ENCODE measurements at regions not wholly inside any gene's neighbourhood (a gene's known extent, or its start where the extent isn't known, plus 50 kb on each side); places are given as distances from the start of the nearest gene placed in this dataset.

DNA sequence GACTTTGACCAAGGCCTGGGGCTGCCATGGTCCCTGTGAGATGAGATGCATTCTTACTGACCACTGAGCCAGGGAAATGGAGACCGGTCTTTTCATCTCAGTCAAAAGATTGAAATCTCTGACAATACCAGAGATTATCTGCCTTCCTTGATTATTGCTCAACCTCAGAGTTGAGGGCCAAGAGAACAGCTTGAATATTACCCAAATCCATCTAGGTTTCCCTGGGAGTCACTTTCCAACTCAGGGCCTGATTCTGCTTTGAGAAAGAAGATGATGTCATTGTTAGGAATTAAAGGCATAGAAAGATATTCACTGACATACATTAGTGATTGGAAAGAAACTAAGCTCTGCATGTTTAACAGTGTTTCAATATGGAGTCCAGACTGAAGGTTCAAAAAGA is 515.9 kb upstream of the TBX3 start:
- Histone ChIP-seq H2BK15ac (ENCODE audit: low read length) (no peak overlapping the region), H3K27ac (ENCODE audit: low read depth, low read length) (no peak overlapping the region), H3K4ac (replicated peaks; ENCODE audit: insufficient read length, low read depth, low read length) (no peak overlapping the region), H3K4me1 (replicated peaks in 1 of 4; ENCODE audit: control insufficient read depth in 3 of 4, insufficient read depth in 4 of 4, low read length in 3 of 4) (peaks cover 0 to 6% (median 4%) of the 10 kb centered on the region in 4 experiments; a peak in 4 of 7 replicates), H3K4me3 (ENCODE audit: extremely low read depth in 1 of 4, insufficient read depth in 2 of 4, low read depth in 3 of 4, low read length in 4 of 4) (no peak overlapping the region), H4K91ac (replicated peaks; ENCODE audit: insufficient read length, low read length) (no peak overlapping the region), H3K4me2 (ENCODE audit: insufficient read depth in 1 of 2, low read depth in 2 of 2, low read length in 2 of 2) (no peak overlapping the region), H2BK20ac (ENCODE audit: low read length) (no peak overlapping the region), H2AFZ (ENCODE audit: low read length) (no peak overlapping the region), H4K5ac (ENCODE audit: insufficient read length, low read depth, low read length) (no peak overlapping the region), H3K9ac (replicated peaks in 1 of 4; ENCODE audit: extremely low read depth in 1 of 4, low read depth in 3 of 4, low read length in 3 of 4) (no peak overlapping the region), H2BK12ac (ENCODE audit: low read depth, low read length) (no peak overlapping the region), H3K14ac (ENCODE audit: insufficient read length) (no peak overlapping the region), H3K23me2 (ENCODE audit: low read depth, low read length) (no peaks in the 10 kb centered on the region), H3K9me3 (ENCODE audit: insufficient read depth in 2 of 2, low read depth in 1 of 2, low read length in 1 of 2) (no peaks in the 10 kb centered on the region), H3K36me3 (ENCODE audit: control insufficient read depth in 2 of 4, insufficient read depth in 4 of 4, low read length in 3 of 4) (no peaks in the 10 kb centered on the region), H3K23ac (ENCODE audit: insufficient read length) (no peak overlapping the region), H4K20me1 (replicated peaks in 1 of 2; ENCODE audit: control insufficient read depth in 1 of 2, insufficient read depth in 2 of 2, low read length in 2 of 2) (no peaks in the 10 kb centered on the region), H3K18ac (ENCODE audit: extremely low read depth, low read length) (no peak overlapping the region), H3K79me2 (ENCODE audit: control insufficient read depth in 1 of 2, insufficient read depth in 2 of 2, low read length in 2 of 2) (no peaks in the 10 kb centered on the region), H2BK120ac (replicated peaks; ENCODE audit: low read depth, low read length) (no peak overlapping the region), H2AK5ac (ENCODE audit: low read depth, low read length) (no peak overlapping the region), H3K79me1 (ENCODE audit: low read depth, low read length) (no peaks in the 10 kb centered on the region), H3K56ac (replicated peaks; ENCODE audit: insufficient read length, low read depth, low read length) (no peak overlapping the region), H4K8ac (ENCODE audit: extremely low read depth, insufficient read depth, low read length) (no peak overlapping the region), H2BK5ac (ENCODE audit: low read depth, low read length) (no peak overlapping the region), H3K27me3 (replicated peaks in 1 of 4; ENCODE audit: control insufficient read depth in 3 of 4, extremely low read depth in 1 of 4, insufficient read depth in 3 of 4, low read length in 3 of 4) (no peaks in the 10 kb centered on the region)
- TF ChIP-seq FOSL1 (IDR thresholded peaks at IDR 0.05; ENCODE audit: insufficient read depth, low read depth, low read length) = no peak
- no peak for TF ChIP-seq SAP30 (IDR thresholded peaks at IDR 0.05; ENCODE audit: insufficient read depth, insufficient replicate concordance, low read length)
- no peak for TF ChIP-seq MAX (IDR thresholded peaks at IDR 0.05)
- TF ChIP-seq POLR2AphosphoS5 (IDR thresholded peaks at IDR 0.05; ENCODE audit: low read depth, low read length) = no peak
- TF ChIP-seq POU5F1 (IDR thresholded peaks at IDR 0.05; ENCODE audit: low read depth, low read length) = no peak
- no peak for TF ChIP-seq EP300 (IDR thresholded peaks at IDR 0.05; ENCODE audit: borderline replicate concordance in 1 of 2, low read depth in 2 of 2, low read length in 2 of 2)
- TF ChIP-seq CEBPB (IDR thresholded peaks at IDR 0.05; ENCODE audit: low read depth, low read length) = no peak
- TF ChIP-seq CTCF (IDR thresholded peaks at IDR 0.05; ENCODE audit: control extremely low read depth in 1 of 3, insufficient read depth in 1 of 3, low read depth in 1 of 3, low read length in 3 of 3) = no peak
- no peak for TF ChIP-seq JUN (IDR thresholded peaks at IDR 0.05; ENCODE audit: low read depth, low read length)
- FAIRE-seq (no peak), DNase-seq (ENCODE audit: low read depth in 1 of 2, low spot score in 2 of 2) (no peak)
- WGBS, 2 experiments (ENCODE audit: extremely low coverage in 1 of 2, insufficient coverage in 1 of 2, insufficient read length in 1 of 2, insufficient replicate concordance in 2 of 2, low coverage in 1 of 2, low lambda C conversion rate in 2 of 2, missing lambda C conversion rate in 1 of 2) = 90% methylated on average over 1 of the region's 1 CpG; no CpG with 5 or more reads in 1 of the 2 experiments
- CTCF ChIA-PET (ENCODE audit: partially characterized antibody) = interaction anchor here (0.6 to 0.9 kb wide), 2 partner anchors 11 to 26 kb away, joined by 3 read pairs; no protein-coding TSS in a partner anchor
- POLR2A ChIA-PET (ENCODE audit: partially characterized antibody) = no interaction called here

Data from H1 (cell line).